Activated CD4-positive, alpha-beta T cell treated with anti-CD3 and anti-CD28 coated beads, Interleukin-2, Interleukin-6, amounts not matched to agents 100 ng/mL and 50 ng/mL, durations not matched to agents 16 hours and 8 hours (primary cell): ENCODE measurements at regions not wholly inside any gene's neighbourhood (a gene's known extent, or its start where the extent isn't known, plus 50 kb on each side); places are given as distances from the start of the nearest gene placed in this dataset.

Experiments used
- DNase-seq: peaks from one replicate; pipeline ENCODE4 v3.0.0-alpha.2; 2020

GRCh38 chr17:72534265-72534664 is 413.4 kb downstream of the SOX9 start:
- no peak for DNase-seq

GRCh38 chr17:72534776-72535175 is 414.0 kb downstream of the SOX9 start:
- no peak for DNase-seq

- no peak for DNase-seq
Measured at GRCh38 chr17:72535346-72535745, 414.5 kb downstream of the SOX9 start.

- DNase-seq = no peak
Measured at GRCh38 chr17:72535779-72536178, 415.0 kb downstream of the SOX9 start.

GRCh38 chr17:72536788-72537187 is 416.0 kb downstream of the SOX9 start:
- DNase-seq = no peak

GRCh38 chr17:72538443-72538842 is 417.6 kb downstream of the SOX9 start:
- DNase-seq = no peak

- DNase-seq = no peak
Measured at GRCh38 chr17:72538901-72539352, 418.1 kb downstream of the SOX9 start.

GRCh38 chr17:72539981-72540897 is 419.4 kb downstream of the SOX9 start:
- peak; percentile 75 for DNase-seq

- DNase-seq = no peak
Measured at GRCh38 chr17:72542317-72542716, 421.5 kb downstream of the SOX9 start.

GRCh38 chr17:72545766-72546165 is 424.9 kb downstream of the SOX9 start:
- no peak for DNase-seq

- DNase-seq = no peak
Measured at GRCh38 chr17:72553051-72553755, 432.4 kb downstream of the SOX9 start.

GRCh38 chr17:72554508-72554907 is 433.7 kb downstream of the SOX9 start:
- DNase-seq = no peak

GRCh38 chr17:72555052-72555451 is 434.2 kb downstream of the SOX9 start:
- DNase-seq = no peak

- peak; percentile 75 for DNase-seq
Measured at GRCh38 chr17:72556944-72557826, 436.4 kb downstream of the SOX9 start.

GRCh38 chr17:72558971-72559476 is 438.2 kb downstream of the SOX9 start:
- no peak for DNase-seq

- peak; percentile 66 for DNase-seq
Measured at GRCh38 chr17:72560303-72561247, 439.8 kb downstream of the SOX9 start.

GRCh38 chr17:72561266-72561665 is 440.4 kb downstream of the SOX9 start:
- DNase-seq = no peak

GRCh38 chr17:72561680-72562079 is 440.9 kb downstream of the SOX9 start:
- DNase-seq = no peak

- no peak for DNase-seq
Measured at GRCh38 chr17:72562615-72563188, 441.9 kb downstream of the SOX9 start.

- DNase-seq = no peak
Measured at GRCh38 chr17:72563952-72564351, 443.1 kb downstream of the SOX9 start.

GRCh38 chr17:72565006-72565405 is 444.2 kb downstream of the SOX9 start:
- DNase-seq = no peak
